H9 (cell line): ENCODE measurements at regions not wholly inside any gene's neighbourhood (a gene's known extent, or its start where the extent isn't known, plus 50 kb on each side); places are given as distances from the start of the nearest gene placed in this dataset.

Experiments
- DNase-seq: peaks from one replicate; pipeline ENCODE4 v3.0.0-alpha.2; 2017
- H2AFZ ChIP-seq: one replicate; pipeline ENCODE4 v1.6.1; 2013; ENCODE audit warnings: mild to moderate bottlenecking, low read length, control low read depth, moderate library complexity
- H2AK5ac ChIP-seq: 2 replicates; pipeline ENCODE4 v1.6.1; 2013; ENCODE audit warnings: low read length, control low read depth, mixed read lengths; ENCODE audit not compliant: insufficient read length
- H2BK120ac ChIP-seq: one replicate; pipeline ENCODE4 v1.6.1; 2013; ENCODE audit warnings: low read depth, mild to moderate bottlenecking, low read length, control low read depth, inconsistent platforms; ENCODE audit not compliant: poor library complexity, severe bottlenecking
- H2BK12ac ChIP-seq: 2 replicates; pipeline ENCODE4 v1.6.1; 2013; ENCODE audit warnings: low read length, control low read depth, mixed read lengths, low read depth; ENCODE audit not compliant: insufficient read length
- H2BK15ac ChIP-seq: 2 replicates; pipeline ENCODE4 v1.6.1; 2013; ENCODE audit warnings: low read depth, low read length, control low read depth
- H2BK20ac ChIP-seq: one replicate; pipeline ENCODE4 v1.6.1; 2013; ENCODE audit warnings: low read depth, mild to moderate bottlenecking, low read length, control low read depth, inconsistent platforms; ENCODE audit not compliant: poor library complexity, severe bottlenecking
- H2BK5ac ChIP-seq: 2 replicates; pipeline ENCODE4 v1.6.1; 2013; ENCODE audit warnings: low read length, control low read depth, mixed read lengths; ENCODE audit not compliant: insufficient read length
- H3K14ac ChIP-seq: 2 replicates; pipeline ENCODE4 v1.6.1; 2013; ENCODE audit warnings: low read length, control low read depth; ENCODE audit not compliant: insufficient read depth
- H3K18ac ChIP-seq: 2 replicates; pipeline ENCODE4 v1.6.1; 2013; ENCODE audit warnings: low read depth, mild to moderate bottlenecking, mixed read lengths, low read length, control low read depth; ENCODE audit not compliant: insufficient read length
- H3K23ac ChIP-seq: 2 replicates; pipeline ENCODE4 v1.6.1; 2013; ENCODE audit warnings: low read length, control low read depth, mixed read lengths, low read depth; ENCODE audit not compliant: insufficient read length
- H3K23me2 ChIP-seq: 2 replicates; pipeline ENCODE4 v1.6.1; 2013; ENCODE audit warnings: low read depth, mild to moderate bottlenecking, mixed read lengths, low read length, control low read depth; ENCODE audit not compliant: insufficient read length, poor library complexity, severe bottlenecking
- H3K27ac ChIP-seq: 2 replicates; pipeline ENCODE4 v1.5.1; 2013; ENCODE audit warnings: low read length, control low read depth, mixed read lengths, low read depth; ENCODE audit not compliant: insufficient read length
- H3K27me3 ChIP-seq: 2 replicates; pipeline ENCODE4 v1.6.1; 2013; ENCODE audit warnings: low read length, control low read depth, inconsistent platforms; ENCODE audit not compliant: insufficient read depth
- H3K4ac ChIP-seq: 2 replicates; pipeline ENCODE4 v1.6.1; 2013; ENCODE audit warnings: low read depth, mild to moderate bottlenecking, control low read depth, inconsistent platforms, low read length, moderate library complexity
- H3K4me1 ChIP-seq: 2 replicates; pipeline ENCODE4 v1.6.1; 2013; ENCODE audit warnings: low read length, control low read depth, inconsistent platforms; ENCODE audit not compliant: insufficient read depth
- H3K4me2 ChIP-seq: 2 replicates; pipeline ENCODE4 v1.6.1; 2013; ENCODE audit warnings: low read length, control low read depth, mixed read lengths; ENCODE audit not compliant: insufficient read length, insufficient read depth
- H3K56ac ChIP-seq: 2 replicates; pipeline ENCODE4 v1.6.1; 2013; ENCODE audit warnings: low read depth, mild to moderate bottlenecking, mixed read lengths, low read length, control low read depth; ENCODE audit not compliant: insufficient read length
- H3K79me1 ChIP-seq: 2 replicates; pipeline ENCODE4 v1.6.1; 2013; ENCODE audit warnings: low read depth, mild to moderate bottlenecking, moderate library complexity, low read length, control low read depth, inconsistent platforms; ENCODE audit not compliant: insufficient read depth, poor library complexity, severe bottlenecking
- H3K79me2 ChIP-seq: 2 replicates; pipeline ENCODE4 v1.6.1; 2013; ENCODE audit warnings: low read length, control low read depth, inconsistent platforms; ENCODE audit not compliant: insufficient read depth
- H3K9ac ChIP-seq: 2 replicates; pipeline ENCODE4 v1.6.1; 2013; ENCODE audit warnings: low read length, control low read depth, mixed read lengths; ENCODE audit not compliant: insufficient read length; ENCODE audit errors: extremely low read depth
- H3K9me3 ChIP-seq: one replicate; pipeline ENCODE4 v1.6.1; 2013; ENCODE audit warnings: low read depth, low read length, inconsistent platforms; ENCODE audit not compliant: control insufficient read depth
- H3T11ph ChIP-seq: one replicate; pipeline ENCODE4 v1.6.1; 2013; ENCODE audit warnings: mild to moderate bottlenecking, low read length, control low read depth, inconsistent platforms
- H4K20me1 ChIP-seq: one replicate; pipeline ENCODE4 v1.6.1; 2013; ENCODE audit not compliant: control insufficient read depth, insufficient read length, insufficient read depth
- H4K5ac ChIP-seq: 2 replicates; pipeline ENCODE4 v1.6.1; 2013; ENCODE audit warnings: low read depth, mild to moderate bottlenecking, mixed read lengths, low read length, control low read depth; ENCODE audit not compliant: insufficient read length
- H4K8ac ChIP-seq: replicated peaks from 2 replicates; pipeline ENCODE4 v1.6.1; 2013; ENCODE audit warnings: low read length, control low read depth, mixed read lengths, low read depth; ENCODE audit not compliant: insufficient read length
- H4K91ac ChIP-seq: 2 replicates; pipeline ENCODE4 v1.6.1; 2013; ENCODE audit warnings: low read depth, mild to moderate bottlenecking, moderate library complexity, mixed read lengths, low read length, control low read depth; ENCODE audit not compliant: insufficient read length
- H3K27ac Mint-ChIP-seq, 3 experiments: 2 replicates in 2 of 3; 3 replicates in 1 of 3; pipeline ENCODE4 v1.8.0; 2020 to 2021; ENCODE audit warnings: mixed read lengths in 3 of 3, mild to moderate bottlenecking in 1 of 3, moderate library complexity in 1 of 3
- H3K27me3 Mint-ChIP-seq: 2 replicates; pipeline ENCODE4 v1.8.0; 2021; ENCODE audit warnings: low read depth, mild to moderate bottlenecking, moderate library complexity, mixed read lengths
- H3K36me3 Mint-ChIP-seq, 3 experiments: 2 replicates in 2 of 3; 3 replicates in 1 of 3; pipeline ENCODE4 v1.8.0; 2020 to 2021; ENCODE audit warnings: low read depth in 3 of 3, mixed read lengths in 3 of 3; ENCODE audit not compliant: insufficient read depth in 1 of 3
- H3K4me1 Mint-ChIP-seq, 2 experiments: 2 replicates each; pipeline ENCODE4 v1.8.0; 2020; ENCODE audit warnings: mixed read lengths in 2 of 2
- H3K4me3 Mint-ChIP-seq, 2 experiments: 2 replicates in 1 of 2; 3 replicates in 1 of 2; pipeline ENCODE4 v1.8.0; 2020 to 2021; ENCODE audit warnings: mild to moderate bottlenecking in 2 of 2, mixed read lengths in 2 of 2, moderate library complexity in 1 of 2
- H3K9me3 Mint-ChIP-seq, 2 experiments: 2 replicates in 1 of 2; 3 replicates in 1 of 2; pipeline ENCODE4 v1.8.0; 2020; ENCODE audit warnings: mild to moderate bottlenecking in 2 of 2, mixed read lengths in 2 of 2, moderate library complexity in 1 of 2
- WGBS: extraction: QIAGEN DNeasy Blood & Tissue Kit; methylation state at CpG from one replicate; pipeline ENCODE4 v1.1.7; 2013; ENCODE audit warnings: missing lambda C conversion rate, low lambda C conversion rate, mixed read lengths; ENCODE audit not compliant: insufficient read length; ENCODE audit errors: extremely low coverage; 5-methylcytosine and 5-hydroxymethylcytosine counted together
- TF ChIP-seq, protein P1 (sequence below): fragments of 200-600 bp; sonication (generic); conservative IDR thresholded peaks from 3 replicates; pipeline ENCODE4 v1.8.0; 2021; ENCODE audit warnings: antibody characterized with exemption, mild to moderate bottlenecking

DNA sequence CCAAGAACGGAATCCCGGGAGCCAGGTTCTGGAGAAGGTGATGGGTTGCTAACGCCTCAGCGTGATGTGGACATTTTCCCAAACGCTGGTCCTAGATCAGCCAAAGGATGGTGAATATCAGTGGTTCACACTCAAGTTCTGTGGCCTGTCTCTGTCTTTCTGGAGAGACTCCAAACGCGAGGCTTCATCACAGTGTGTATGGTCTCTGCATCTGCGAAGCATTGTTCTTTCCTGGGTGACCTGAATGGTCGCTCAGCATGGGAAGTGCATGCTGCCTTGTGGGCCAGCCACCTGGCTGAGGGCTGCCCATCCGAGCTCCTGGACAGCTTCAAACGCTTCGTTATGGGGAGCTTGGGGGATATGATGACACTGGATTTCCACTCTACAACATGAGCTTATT is 810.0 kb downstream of the TBC1D22A start:
- Histone ChIP-seq H3K4me1 (no peaks in the 10 kb centered on the region), H4K5ac (no peak overlapping the region), H2AK5ac (no peak overlapping the region), H3K14ac (no peak overlapping the region), H2BK5ac (no peak overlapping the region), H3K27me3 (no peaks in the 10 kb centered on the region), H3K9me3 (peaks cover 93% of the 10 kb centered on the region), H3K4me2 (no peak overlapping the region), H4K20me1 (no peaks in the 10 kb centered on the region), H2BK15ac (no peak overlapping the region), H3K4ac (no peak overlapping the region), H3K56ac (no peak overlapping the region), H4K91ac (no peak overlapping the region), H3K79me2 (no peaks in the 10 kb centered on the region), H3T11ph (no peak overlapping the region), H3K9ac (no peak overlapping the region), H3K27ac (no peak overlapping the region), H3K79me1 (no peaks in the 10 kb centered on the region), H3K23me2 (no peaks in the 10 kb centered on the region), H2AFZ (no peak overlapping the region), H3K18ac (no peak overlapping the region), H2BK20ac (no peak overlapping the region), H3K23ac (no peak overlapping the region), H2BK120ac (no peak overlapping the region), H2BK12ac (no peak overlapping the region), H4K8ac (no peak overlapping the region)
- H3K4me3 Mint-ChIP-seq = no peak overlapping the region
- H3K36me3 Mint-ChIP-seq = peaks cover 2 to 62% (median 40%) of the 10 kb centered on the region in 3 experiments
- TF ChIP-seq, protein P1, sequence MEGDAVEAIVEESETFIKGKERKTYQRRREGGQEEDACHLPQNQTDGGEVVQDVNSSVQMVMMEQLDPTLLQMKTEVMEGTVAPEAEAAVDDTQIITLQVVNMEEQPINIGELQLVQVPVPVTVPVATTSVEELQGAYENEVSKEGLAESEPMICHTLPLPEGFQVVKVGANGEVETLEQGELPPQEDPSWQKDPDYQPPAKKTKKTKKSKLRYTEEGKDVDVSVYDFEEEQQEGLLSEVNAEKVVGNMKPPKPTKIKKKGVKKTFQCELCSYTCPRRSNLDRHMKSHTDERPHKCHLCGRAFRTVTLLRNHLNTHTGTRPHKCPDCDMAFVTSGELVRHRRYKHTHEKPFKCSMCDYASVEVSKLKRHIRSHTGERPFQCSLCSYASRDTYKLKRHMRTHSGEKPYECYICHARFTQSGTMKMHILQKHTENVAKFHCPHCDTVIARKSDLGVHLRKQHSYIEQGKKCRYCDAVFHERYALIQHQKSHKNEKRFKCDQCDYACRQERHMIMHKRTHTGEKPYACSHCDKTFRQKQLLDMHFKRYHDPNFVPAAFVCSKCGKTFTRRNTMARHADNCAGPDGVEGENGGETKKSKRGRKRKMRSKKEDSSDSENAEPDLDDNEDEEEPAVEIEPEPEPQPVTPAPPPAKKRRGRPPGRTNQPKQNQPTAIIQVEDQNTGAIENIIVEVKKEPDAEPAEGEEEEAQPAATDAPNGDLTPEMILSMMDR = no peak
- no peak overlapping the region for H3K27ac Mint-ChIP-seq
- no peaks in the 10 kb centered on the region for H3K4me1 Mint-ChIP-seq
- no peak for DNase-seq
- H3K27me3 Mint-ChIP-seq = peaks cover 3% of the 10 kb centered on the region
- WGBS = no CpG with 5 or more reads among the region's 12 CpGs
- peaks cover 44 to 98% of the 10 kb centered on the region in 2 experiments for H3K9me3 Mint-ChIP-seq
